ENCODE measurements at regions not wholly inside any gene's neighbourhood (a gene's known extent, or its start where the extent isn't known, plus 50 kb on each side); places are given as distances from the start of the nearest gene placed in this dataset.

DNA sequence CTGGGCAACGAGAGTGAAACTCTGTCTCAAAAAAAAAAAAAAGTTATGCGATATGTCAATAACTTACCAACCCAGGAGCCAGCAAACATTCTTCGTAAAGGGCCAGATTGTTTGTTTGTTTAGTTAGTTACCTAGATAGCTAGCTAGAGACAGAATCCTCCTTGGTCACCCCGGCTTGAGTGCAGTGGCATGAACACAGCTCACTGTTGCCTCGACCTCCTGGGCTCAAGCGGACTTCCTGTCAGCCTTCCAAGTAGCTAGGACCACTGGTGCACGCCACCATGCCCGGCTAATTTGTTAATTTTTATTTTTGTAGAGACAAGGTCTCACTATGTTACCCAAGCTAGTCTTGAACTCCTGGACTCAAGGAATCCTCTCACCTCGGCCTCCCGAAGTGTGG is 113.0 kb downstream of the LITAF start:
- no peak for DNase-seq (ENCODE audit: low spot score)

DNA sequence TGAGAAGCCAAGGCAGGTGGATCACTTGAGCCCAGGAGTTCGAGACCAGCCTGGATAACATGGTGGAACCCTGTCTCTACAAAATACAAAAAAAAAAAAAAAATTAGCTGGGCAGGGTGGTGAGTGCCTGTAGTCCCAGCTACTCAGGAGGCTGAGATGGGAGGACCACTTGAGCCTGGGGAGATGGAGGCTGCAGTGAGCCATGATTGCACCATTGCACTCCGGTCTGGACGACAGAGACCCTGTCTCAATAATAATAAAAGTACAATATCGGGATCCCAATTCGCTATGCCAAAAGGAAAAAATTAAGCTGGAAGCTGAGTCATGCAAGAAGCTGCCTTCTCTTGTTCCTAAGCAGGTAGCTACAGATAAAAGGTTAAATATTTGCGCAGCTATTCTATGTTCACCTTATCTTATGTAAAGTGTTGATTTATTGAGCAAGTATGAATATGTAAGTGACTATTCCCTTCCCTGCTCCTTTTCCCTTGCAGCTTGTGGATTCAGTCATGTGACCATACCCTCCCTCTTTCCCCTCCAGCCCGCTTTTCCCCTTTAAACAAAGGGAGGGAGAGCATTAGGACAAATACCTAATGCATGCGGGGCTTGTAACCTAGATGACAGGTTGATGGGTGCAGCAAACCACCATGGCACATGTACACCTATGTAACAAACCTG is 112.0 kb downstream of the LITAF start:
- DNase-seq (ENCODE audit: low spot score) = no peak

DNA sequence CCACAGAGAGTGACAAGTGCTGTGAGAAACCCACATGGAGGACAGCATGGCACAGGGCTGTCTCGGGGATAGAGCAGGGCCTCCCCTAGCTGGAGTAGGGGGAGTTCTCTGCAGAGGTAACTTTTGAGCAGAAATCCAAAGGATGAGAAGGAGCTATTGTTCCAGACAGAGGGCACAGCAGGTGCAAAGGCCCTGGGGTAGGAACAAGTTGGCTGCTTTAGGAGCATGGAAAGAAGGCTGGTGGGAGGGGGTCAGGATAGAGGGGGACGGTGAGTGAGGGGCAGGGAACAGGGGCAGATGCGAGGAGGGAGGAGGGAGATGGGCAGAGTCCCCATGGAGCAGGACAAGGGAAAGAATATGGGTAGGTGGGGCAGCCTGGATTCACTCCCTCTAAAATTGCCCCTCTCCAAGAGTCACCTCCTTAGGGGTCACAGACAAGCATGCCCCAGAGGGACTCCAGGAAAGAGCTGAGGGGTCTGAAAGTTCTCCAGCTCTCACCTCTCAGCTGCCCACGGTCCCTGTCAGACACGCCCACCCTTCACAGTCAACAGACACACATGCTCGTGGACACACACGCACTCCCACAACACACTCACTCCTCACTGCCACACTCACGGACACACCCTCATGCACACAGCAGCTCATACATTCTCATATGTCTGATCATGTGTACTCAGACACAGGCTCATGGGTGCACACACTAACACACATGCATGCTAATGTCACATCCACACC is 110.7 kb downstream of the LITAF start:
- DNase-seq (ENCODE audit: low spot score) = no peak

DNA sequence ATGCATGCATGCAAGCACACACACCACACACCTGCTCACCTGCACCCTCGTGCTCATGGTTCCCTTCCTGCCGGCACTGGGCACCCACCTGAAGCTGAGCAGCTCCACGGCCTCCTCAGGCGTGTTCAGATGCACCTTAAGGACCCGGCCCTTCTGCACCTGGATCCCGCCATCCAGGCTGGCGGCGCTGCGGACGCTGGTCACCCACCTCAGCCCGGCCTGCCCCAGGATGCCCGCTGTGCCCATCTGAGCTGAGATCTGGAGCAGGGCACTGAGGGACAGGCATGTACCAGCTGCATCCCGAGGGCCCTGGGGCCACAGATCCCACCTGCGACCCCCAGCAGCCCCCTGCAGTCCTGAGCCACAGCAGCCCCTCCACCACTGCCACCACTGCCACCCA is 110.0 kb downstream of the LITAF start:
- no peak for DNase-seq (ENCODE audit: low spot score)

DNA sequence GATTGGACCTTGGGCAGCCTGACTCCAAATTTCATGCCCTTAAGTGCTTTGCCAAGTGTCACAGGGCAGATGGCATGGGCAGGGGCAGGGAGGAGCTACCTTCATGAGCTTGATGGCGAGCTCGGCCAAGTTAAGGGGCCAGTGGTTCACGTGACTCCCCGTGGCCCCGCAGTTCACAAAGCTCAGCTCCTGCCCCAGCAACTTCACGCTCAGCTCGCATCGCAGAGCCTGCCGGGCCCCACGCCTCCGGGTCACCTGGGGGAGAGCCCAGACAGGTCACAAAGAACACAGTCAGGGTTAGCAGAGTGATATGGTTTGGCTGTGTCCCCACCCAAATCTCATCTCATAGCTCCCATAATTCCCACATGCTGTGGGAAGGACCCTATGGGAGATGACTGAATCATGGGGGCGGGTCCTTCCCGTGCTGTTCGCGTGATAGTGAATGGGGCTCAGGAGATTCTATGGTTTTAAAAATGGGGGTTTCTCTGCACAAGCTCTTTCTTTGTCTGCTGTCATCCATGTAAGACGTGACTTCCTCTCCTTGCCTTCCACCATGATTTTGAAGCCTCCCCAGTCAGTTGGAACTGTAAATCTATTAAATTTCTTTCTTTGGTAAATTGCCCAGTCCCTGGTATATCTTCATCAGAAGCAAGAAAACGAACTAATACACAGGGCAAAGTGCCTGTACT is 108.1 kb downstream of the LITAF start:
- DNase-seq (ENCODE audit: low spot score) = no peak

DNA sequence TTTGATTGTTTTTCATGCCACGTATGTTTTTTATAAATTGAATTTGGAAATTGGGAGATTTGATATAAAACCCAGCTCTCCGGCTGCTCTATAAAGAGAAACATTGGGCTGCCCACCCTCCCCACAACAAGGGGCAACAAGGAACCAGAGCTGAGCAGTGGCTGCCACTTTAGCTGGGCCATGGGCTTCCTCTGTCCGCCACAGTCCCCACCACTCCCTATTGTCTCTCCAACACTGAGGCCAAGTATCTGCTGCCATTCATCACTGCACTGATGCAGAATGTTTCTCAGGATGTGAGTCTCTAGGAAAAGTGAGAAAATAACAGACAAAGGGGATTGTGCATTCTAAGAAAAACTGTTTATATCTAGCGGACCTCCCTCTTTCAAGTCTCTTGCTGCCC is 106.8 kb downstream of the LITAF start:
- DNase-seq (ENCODE audit: low spot score) = no peak

DNA sequence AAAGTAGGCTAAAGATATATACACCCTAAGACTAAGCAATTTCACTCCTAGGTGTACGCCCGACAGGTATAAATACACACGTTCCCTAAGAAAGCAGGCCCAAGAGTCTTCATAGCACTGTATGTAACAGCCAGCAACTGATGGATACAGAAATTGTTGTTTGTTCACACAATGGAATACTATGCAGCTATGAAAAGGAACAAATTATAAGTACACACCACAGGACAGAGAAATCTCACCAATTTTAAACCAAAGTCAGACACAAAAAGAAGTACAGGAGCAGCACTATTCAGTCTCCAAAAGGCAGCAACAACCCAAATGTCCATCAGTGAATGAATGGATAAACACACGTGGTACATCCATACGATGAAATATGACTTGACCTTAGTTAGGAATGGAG is 106.1 kb downstream of the LITAF start:
- no peak for DNase-seq (ENCODE audit: low spot score)

DNA sequence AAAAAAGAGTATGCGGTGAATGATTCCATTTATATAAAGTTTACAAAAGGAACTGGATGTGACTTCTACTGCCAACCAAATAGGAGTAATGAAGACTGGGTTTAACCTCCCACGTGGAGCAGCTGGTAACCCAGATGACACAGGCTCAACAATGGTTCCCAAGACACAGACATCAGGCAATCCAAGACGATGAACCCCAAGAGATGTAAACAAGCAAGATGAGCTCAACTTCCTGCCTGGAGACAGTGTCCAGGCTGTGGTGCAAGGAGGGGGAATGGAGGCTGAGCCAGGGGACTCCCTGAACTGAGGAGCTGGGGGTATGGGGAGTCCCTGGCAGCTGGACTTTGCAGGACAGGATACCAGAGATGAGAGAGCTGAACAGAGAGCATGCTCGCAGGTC is 104.7 kb downstream of the LITAF start:
- DNase-seq (ENCODE audit: low spot score) = no peak

DNA sequence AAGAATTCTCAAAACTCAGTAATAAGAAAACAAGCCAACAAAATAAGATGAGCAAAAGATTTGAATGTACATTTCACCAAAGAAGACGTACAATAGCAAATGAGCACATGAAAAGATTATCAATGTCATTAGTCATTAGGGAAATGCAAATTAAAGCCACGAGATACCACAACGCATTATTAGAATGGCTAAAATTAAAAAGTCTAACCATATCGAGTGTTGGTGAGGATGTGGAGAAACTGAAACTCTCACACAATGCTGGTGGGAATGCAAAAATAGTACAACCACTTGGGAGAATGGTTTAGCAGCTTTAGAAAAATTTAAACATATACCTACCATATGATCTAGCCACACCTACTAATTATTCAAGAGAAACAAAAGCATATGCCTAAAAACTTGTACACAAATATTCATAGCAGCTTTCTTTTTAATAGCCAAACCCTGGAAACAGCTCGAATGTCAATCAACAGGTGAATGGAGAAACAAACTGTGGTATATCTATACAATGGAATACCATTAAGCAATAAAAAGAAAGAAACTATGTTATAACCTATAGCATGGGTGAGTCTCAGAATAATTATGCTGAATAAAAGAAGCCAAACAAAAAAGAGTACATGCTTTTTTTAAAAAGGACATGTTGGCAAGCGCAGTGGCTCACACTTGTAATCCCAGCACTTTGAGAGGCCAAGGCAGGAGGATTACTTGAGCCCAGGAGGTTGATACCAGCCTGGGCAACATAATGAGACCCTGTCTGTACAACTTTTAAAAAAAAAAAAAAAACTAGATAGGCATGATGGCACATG is 103.6 kb downstream of the LITAF start:
- DNase-seq (ENCODE audit: low spot score) = no peak

DNA sequence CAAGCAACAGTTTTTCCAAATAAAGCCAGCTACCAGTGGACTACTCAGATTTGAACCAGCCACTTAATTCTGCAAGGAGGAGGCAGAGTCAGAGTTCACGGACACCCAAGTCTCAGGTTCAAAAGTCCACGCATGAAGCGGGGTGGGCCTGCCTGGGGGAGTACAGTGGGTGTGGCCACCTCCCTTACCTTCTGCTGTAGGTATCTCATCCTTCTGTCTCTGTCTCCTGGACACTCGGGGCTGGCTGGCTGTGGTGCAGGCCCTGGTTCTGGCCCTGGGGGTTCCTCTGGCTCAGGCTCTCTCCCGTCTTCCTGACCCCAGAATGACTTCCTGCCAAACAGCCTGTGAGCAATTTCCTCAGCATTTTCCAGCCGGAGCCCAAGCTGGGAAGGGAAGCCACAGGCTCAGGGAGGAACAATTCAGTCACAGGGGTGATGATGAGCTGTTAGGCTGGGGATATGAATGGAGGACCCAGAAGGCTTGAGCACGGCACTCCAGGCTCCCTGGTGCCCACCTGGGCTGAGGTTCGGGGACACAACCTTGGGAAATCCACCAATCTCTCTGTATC is 101.9 kb downstream of the LITAF start:
- no peak for DNase-seq (ENCODE audit: low spot score)

DNA sequence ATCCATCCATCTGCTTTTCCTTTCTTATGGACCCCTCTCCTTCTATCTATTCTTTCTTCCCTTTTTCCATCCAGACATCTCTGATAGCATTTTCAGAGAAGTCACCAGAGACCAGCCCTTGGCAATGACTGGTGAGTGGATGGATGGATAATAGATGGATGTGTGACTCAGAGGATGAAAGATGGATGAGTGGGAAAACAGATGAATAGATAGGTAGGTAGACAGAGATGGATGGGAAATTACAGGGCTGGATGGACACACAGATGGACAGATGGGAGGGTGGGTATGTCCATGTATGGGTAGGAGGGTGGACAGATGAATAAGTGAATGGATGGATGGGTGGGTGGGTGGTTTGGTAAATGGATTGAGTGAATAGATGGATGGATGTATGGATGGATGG is 101.0 kb downstream of the LITAF start:
- DNase-seq (ENCODE audit: low spot score) = no peak

DNA sequence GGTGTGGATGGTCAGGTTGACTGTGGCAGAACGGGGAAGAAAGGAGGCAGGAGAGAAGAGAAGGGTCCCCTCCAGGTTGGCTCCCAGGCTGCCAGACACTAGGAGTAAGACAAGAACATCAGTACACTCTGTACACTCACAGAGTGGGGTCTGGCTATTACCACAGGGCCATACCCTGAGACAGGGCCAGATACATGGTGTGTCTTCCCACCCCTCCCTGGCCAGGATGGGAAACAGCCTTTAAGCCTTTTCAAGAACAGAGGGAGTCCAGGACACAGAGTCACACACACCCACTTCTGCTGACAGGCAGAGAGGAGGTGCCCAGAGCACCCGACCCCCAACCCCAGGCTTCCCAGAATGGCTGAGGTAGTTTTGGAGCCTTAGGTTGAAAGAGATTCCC is 99.4 kb downstream of the LITAF start:
- no peak for DNase-seq (ENCODE audit: low spot score)

DNA sequence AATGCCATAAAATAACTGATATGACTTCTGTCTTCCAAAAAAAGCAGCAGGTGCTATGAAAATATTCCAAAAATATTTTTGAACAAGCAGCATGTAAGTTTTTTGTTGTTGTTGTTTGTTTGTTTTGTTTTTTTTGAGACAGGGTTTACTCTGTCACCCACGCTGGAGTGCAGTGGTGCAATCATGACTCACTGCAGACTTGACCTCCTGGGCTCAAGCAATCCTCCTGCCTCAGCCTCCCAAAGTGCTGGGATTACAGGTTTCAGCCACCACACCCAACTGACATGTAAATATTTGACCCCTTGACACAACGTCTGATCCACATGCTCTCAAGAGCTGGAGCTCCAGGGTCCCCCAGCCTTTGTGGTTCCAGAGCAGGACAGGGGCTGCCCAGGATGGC is 98.4 kb downstream of the LITAF start:
- no peak for DNase-seq (ENCODE audit: low spot score)

DNA sequence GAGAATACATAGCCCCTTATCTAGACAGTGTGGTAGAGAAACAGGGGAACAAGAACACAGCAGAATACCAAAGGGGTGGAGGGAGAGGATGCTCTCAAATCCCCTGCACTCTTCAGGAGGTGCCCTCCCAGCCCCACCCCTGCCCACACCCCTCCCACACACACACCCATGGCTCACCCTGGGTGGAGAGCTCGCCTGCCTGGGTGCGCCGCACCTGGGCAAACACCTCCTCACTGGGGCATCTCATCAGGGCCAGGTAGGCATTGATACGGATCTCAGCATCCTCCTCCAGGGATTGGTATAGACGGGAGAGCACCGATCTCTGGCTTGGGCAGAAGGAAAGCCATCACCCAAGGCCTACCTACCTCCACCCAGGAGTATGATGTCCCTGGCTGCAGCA is 95.2 kb downstream of the LITAF start:
- no peak for DNase-seq (ENCODE audit: low spot score)

DNA sequence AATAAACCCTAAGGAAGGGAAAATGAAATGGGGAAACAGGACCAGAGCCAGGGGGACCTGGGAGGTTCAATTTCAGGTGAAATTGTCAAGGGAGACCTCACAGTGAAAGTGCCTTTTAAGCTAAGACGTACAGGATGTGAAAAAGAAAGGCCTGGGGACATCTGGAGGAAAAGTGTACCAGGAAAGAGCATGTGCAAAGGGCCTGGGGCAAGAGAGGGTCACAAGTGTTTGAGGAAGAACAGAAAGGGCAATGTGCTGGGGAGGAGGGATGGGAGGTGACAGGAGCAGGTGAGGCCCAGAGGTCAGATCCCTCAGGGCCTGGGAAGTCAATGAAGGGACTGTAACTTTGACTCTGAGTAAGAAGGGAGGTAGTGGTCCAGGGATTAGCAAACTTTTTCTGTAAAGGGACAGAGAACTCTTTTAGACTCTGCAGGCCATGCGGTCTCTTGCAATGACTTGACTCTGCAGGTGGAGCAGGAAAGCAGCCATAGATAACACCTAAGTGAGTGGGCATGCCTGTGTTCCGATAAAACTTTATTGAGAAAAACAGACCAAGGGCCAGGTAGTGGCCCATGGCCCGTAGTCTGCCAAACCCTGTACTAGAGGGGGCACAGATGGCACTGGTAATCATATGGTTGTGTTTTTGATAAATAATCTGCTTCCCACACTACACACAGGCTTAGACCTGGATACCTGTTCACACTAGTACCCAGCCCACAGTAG is 93.8 kb downstream of the LITAF start:
- no peak for DNase-seq (ENCODE audit: low spot score)

DNA sequence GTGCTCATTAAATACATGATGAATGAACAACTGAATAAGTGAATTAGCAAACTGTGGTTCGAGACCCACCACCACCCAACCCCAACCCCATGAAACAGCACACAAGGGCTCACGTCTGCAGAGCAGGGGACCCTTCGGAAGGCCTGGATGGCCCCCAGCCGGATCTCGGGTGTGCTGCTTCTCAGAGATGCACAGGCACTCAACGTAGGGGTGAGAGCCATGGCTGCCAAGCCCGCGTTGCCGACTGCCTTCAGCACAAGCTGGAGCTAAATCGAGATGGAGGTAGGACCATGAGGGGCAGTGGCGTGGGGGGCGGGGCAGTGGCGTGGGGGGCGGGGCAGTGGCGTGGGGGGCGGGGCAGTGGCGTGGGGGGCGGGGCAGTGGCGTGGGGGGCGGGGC is 93.2 kb downstream of the LITAF start:
- no peak for DNase-seq (ENCODE audit: low spot score)

DNA sequence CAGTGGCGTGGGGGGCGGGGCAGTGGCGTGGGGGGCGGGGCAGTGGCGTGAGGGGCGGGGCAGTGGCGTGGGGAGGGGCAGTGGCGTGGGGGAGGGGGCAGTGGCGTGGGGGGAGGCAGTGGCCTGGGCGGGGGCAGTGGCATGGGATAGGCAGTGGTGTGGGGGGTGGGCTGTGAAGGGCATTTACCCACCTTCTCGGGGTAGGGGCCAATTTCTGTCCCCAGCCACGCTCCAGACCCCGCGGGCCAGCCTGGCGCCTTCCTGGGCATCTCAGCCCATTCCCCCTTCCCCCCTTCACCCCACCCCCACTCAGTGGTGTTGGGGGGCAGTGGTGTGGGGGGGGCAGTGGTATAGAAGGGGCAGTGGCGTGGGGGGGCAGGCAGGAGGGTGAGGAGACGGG is 92.7 kb downstream of the LITAF start:
- no peak for DNase-seq (ENCODE audit: low spot score)

DNA sequence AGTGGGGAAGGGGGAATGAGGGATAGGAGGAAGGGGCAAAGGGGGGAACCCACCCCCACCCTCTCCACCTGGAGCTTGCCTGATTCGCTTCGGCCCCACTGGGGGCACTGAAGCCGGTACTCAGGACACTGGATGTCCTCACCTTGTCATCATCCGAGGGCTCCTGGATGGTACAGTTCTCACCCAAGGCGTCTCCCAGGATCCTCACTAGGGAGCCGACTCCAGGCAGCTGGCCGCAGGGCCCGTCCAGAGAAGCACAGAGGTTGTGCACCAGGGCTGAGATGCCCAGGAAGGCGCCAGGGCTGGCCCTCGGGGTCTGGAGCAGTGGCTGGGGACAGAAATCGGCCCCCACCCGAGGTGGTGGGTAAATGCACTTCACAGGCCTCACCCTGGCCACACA is 92.3 kb downstream of the LITAF start:
- no peak for DNase-seq (ENCODE audit: low spot score)

DNA sequence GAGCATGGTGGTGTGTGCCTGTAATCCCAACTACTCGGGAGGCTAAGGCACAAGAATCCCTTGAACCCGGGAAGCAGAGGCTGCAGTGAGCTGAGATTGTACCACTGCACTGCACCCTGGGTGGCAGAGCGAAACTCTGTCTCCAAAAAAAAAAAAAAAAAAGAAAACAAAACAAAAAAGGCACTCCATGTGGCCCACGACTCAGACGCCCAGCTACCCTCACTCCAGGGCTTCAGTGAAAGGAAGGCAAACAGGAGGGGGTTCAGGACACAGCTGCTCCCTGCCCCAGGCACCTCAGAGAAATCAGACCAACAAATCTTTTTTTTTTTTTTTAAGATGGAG is 91.7 kb downstream of the LITAF start:
- DNase-seq (ENCODE audit: low spot score) = no peak
